ENCODE measurements at regions not wholly inside any gene's neighbourhood (a gene's known extent, or its start where the extent isn't known, plus 50 kb on each side); places are given as distances from the start of the nearest gene placed in this dataset.

DNA sequence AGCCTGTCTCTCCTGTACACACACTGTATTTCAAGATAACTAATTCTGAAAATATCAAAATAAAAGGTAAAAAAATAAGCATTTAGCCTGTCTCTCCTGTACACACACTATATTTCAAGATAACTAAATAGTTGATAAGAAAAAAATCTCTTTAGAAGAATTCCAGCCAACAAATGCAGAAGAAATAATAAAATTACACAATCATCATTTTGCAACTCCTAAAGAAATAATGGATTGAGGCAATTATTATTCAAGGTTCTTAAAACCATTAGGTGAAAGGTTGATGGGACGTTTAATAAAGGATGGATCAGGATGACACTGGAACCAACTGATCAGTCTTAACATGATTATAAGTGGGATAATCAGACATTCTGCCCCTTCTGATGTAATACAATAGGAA, 148.0 kb upstream of the FN1 start:
- no peak overlapping the region for H3K27ac ChIP-seq
- no peaks in the 10 kb centered on the region for H3K4me1 ChIP-seq
- H3K4me3 ChIP-seq = no peak overlapping the region
- no peaks in the 10 kb centered on the region for H3K9me3 ChIP-seq
- TF ChIP-seq POLR2AphosphoS5 (IDR thresholded peaks at IDR 0.05) (no peak), POLR2A (IDR thresholded peaks at IDR 0.05) (no peak)
- TF ChIP-seq, protein P1, sequence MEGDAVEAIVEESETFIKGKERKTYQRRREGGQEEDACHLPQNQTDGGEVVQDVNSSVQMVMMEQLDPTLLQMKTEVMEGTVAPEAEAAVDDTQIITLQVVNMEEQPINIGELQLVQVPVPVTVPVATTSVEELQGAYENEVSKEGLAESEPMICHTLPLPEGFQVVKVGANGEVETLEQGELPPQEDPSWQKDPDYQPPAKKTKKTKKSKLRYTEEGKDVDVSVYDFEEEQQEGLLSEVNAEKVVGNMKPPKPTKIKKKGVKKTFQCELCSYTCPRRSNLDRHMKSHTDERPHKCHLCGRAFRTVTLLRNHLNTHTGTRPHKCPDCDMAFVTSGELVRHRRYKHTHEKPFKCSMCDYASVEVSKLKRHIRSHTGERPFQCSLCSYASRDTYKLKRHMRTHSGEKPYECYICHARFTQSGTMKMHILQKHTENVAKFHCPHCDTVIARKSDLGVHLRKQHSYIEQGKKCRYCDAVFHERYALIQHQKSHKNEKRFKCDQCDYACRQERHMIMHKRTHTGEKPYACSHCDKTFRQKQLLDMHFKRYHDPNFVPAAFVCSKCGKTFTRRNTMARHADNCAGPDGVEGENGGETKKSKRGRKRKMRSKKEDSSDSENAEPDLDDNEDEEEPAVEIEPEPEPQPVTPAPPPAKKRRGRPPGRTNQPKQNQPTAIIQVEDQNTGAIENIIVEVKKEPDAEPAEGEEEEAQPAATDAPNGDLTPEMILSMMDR (IDR thresholded peaks at IDR 0.05) = no peak
- DNase-seq (ENCODE audit: low spot score in 2 of 2) = no peak
- intact Hi-C loops (cut with DNase I; ENCODE audit: low total_unique reads) = no loop called here
- H3K36me3 ChIP-seq = no peaks in the 10 kb centered on the region
- no peaks in the 10 kb centered on the region for H3K27me3 ChIP-seq

DNA sequence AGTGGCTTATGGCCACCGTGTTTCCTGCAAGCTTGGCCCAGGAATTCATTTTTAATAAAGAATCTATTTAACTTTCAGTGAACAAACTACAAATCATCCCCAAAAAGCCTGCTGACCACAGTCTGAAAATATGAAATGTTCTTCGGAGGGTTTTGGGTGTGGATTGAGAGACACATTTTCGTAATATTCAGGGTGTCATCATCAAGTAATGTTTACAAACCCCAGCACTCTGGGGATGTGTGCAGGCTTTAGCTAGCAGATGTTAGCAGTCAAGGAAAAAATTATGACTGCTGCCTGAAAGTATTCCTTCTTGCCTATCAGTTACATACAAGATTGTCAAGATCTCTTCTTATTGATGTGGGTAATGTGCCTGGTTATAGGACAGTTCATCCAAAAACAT, 143.9 kb upstream of the FN1 start:
- no peak for TF ChIP-seq POLR2AphosphoS5 (IDR thresholded peaks at IDR 0.05)
- TF ChIP-seq, protein P1 (IDR thresholded peaks at IDR 0.05) = no peak
- no peak for TF ChIP-seq POLR2A (IDR thresholded peaks at IDR 0.05)
- H3K27ac ChIP-seq = no peak overlapping the region
- no peaks in the 10 kb centered on the region for H3K27me3 ChIP-seq
- no peaks in the 10 kb centered on the region for H3K36me3 ChIP-seq
- H3K4me1 ChIP-seq = no peaks in the 10 kb centered on the region
- DNase-seq (ENCODE audit: low spot score in 2 of 2) = no peak
- intact Hi-C loops (cut with DNase I; ENCODE audit: low total_unique reads) = no loop called here
- H3K4me3 ChIP-seq = no peak overlapping the region
- no peaks in the 10 kb centered on the region for H3K9me3 ChIP-seq

DNA sequence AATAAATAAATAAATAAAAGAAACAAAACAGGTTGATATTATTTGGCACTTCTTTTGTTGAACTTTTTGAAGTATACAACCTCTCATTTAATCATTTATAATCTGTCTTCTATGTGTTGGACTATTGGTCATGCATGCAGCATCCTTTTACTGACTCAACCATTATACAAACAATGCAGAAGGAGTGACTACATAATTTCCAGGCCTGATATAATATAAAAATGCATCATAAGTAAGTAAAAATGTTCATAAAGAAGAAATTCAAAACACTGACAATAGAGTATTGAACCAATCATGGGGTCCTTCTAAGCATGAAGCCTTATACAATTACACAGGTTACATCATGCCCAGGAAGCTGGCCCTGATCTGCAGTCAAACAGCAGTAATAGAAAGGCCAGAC, 141.5 kb upstream of the FN1 start:
- TF ChIP-seq, protein P1 (IDR thresholded peaks at IDR 0.05) = no peak
- no peak for TF ChIP-seq POLR2AphosphoS5 (IDR thresholded peaks at IDR 0.05)
- no peak for TF ChIP-seq POLR2A (IDR thresholded peaks at IDR 0.05)
- Histone ChIP-seq H3K27ac (no peak overlapping the region), H3K27me3 (no peaks in the 10 kb centered on the region), H3K4me1 (no peaks in the 10 kb centered on the region), H3K9me3 (no peaks in the 10 kb centered on the region), H3K4me3 (no peak overlapping the region), H3K36me3 (no peaks in the 10 kb centered on the region)
- intact Hi-C loops (cut with DNase I; ENCODE audit: low total_unique reads) = no loop called here
- no peak for DNase-seq (ENCODE audit: low spot score in 2 of 2)

DNA sequence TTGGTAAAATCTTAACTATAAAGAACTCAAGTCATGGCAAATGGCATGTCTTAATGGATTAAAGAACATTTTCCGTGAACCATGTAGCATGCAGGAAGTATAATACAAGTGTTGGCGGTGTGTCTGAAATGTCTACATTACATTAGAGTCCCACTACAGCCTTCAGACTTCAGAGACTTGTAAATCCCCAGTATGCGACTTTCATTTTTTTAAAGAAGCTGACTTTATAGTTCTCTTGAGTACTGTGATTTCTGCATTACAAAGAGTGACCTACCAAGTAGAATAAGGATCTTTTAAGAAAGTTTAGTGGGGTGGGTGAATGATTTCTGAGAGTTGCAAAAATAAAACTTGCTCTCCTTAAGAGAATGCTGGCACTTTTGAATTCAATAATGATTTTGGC, 140.7 kb upstream of the FN1 start:
- TF ChIP-seq, protein P1 (IDR thresholded peaks at IDR 0.05) = no peak
- TF ChIP-seq POLR2AphosphoS5 (IDR thresholded peaks at IDR 0.05) (no peak), POLR2A (IDR thresholded peaks at IDR 0.05) (no peak)
- H3K4me1 ChIP-seq = no peaks in the 10 kb centered on the region

DNA sequence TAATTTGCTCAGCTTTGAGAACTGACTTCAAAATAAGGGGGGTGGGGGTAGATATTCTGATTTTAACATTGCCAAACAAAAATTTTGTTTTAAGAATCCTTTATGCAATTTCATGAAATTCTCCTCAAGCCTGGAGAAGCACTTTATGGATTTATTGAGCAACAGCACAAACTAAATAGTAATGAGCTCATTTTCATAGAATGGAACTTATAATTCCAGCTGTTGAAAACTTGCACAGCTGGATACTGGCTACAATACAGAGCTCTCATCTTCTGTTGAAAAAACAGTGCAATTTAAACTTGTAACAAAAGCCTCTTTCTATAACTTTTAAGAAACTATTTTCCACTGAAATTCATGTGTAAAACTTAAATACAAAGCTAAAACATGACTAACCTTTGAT, 137.6 kb upstream of the FN1 start:
- no peak for DNase-seq (ENCODE audit: low spot score in 2 of 2)
- Histone ChIP-seq H3K27me3 (no peaks in the 10 kb centered on the region), H3K4me3 (no peak overlapping the region), H3K36me3 (no peaks in the 10 kb centered on the region), H3K9me3 (no peaks in the 10 kb centered on the region), H3K4me1 (no peaks in the 10 kb centered on the region), H3K27ac (no peak overlapping the region)
- intact Hi-C loops (cut with DNase I; ENCODE audit: low total_unique reads) = no loop called here
- TF ChIP-seq, protein P1 (IDR thresholded peaks at IDR 0.05) = no peak
- TF ChIP-seq POLR2A (IDR thresholded peaks at IDR 0.05) (no peak), POLR2AphosphoS5 (IDR thresholded peaks at IDR 0.05) (no peak)

More for the DNA sequence above, 140.7 kb upstream of the FN1 start:
- no peaks in the 10 kb centered on the region for H3K9me3 ChIP-seq
- no peak overlapping the region for H3K27ac ChIP-seq
- no peak for DNase-seq (ENCODE audit: low spot score in 2 of 2)
- H3K36me3 ChIP-seq = no peaks in the 10 kb centered on the region
- intact Hi-C loops (cut with DNase I; ENCODE audit: low total_unique reads) = no loop called here
- H3K4me3 ChIP-seq = no peak overlapping the region
- no peaks in the 10 kb centered on the region for H3K27me3 ChIP-seq
